WTC11 (cell line): ENCODE measurements at regions not wholly inside any gene's neighbourhood (a gene's known extent, or its start where the extent isn't known, plus 50 kb on each side); places are given as distances from the start of the nearest gene placed in this dataset.

Experiments
- SP1 ChIP-seq: sonication (generic); formaldehyde crosslinking; conservative IDR thresholded peaks from 2 replicates; pipeline ENCODE4 v1.8.1; 2022; ENCODE audit warnings: missing genetic modification reagents
- TF ChIP-seq, protein P1 (sequence below): sonication (generic); formaldehyde crosslinking; IDR thresholded peaks from 2 replicates; pipeline ENCODE4 v1.8.1; 2022; ENCODE audit warnings: low read depth, missing genetic modification reagents, borderline replicate concordance

DNA sequence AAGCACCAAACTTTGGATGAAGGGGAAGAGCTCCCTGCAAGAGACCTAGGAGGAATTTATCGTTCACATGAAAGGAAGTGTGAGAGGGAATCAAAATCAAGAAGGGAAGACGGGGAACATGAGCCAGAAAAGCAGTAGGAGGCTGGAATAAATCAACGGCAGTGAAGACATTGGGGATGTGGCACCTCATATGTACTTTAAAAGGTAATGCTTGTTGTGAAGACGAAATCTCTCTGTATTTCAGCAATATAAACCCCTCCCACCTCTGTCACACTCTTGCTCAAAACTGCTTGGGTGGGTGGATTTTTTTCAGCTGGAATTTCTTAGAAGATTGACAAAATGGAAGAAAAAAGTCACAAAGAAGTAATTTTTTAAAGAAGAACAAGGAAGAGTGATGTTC lies 243.5 kb downstream of the BUD13 start:
- no peak for TF ChIP-seq SP1 (CRISPR knock-in tag)
- TF ChIP-seq, protein P1, sequence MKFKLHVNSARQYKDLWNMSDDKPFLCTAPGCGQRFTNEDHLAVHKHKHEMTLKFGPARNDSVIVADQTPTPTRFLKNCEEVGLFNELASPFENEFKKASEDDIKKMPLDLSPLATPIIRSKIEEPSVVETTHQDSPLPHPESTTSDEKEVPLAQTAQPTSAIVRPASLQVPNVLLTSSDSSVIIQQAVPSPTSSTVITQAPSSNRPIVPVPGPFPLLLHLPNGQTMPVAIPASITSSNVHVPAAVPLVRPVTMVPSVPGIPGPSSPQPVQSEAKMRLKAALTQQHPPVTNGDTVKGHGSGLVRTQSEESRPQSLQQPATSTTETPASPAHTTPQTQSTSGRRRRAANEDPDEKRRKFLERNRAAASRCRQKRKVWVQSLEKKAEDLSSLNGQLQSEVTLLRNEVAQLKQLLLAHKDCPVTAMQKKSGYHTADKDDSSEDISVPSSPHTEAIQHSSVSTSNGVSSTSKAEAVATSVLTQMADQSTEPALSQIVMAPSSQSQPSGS (CRISPR knock-in tag): no peak
